ENCODE measurements at regions not wholly inside any gene's neighbourhood (a gene's known extent, or its start where the extent isn't known, plus 50 kb on each side); places are given as distances from the start of the nearest gene placed in this dataset.

- no peak for TF ChIP-seq EZH2 (IDR thresholded peaks at IDR 0.05; ENCODE audit: borderline replicate concordance, insufficient read depth, low read length, poor library complexity, severe bottlenecking)
- no peak for TF ChIP-seq EP300 (conservative IDR thresholded peaks at IDR 0.05; ENCODE audit: poor library complexity, severe bottlenecking)
- no peak for TF ChIP-seq CTCF (IDR thresholded peaks at IDR 0.05; ENCODE audit: poor library complexity, severe bottlenecking)
- no peak for TF ChIP-seq TAF1 (IDR thresholded peaks at IDR 0.05; ENCODE audit: low read depth)
- no peak for TF ChIP-seq SMC3 (conservative IDR thresholded peaks at IDR 0.05; ENCODE audit: poor library complexity)
Measured at GRCh38 chr2:156944871-156945270, 312.6 kb upstream of the GALNT5 start.

GRCh38 chr2:156947261-156947660 lies 310.2 kb upstream of the GALNT5 start:
- H3K9me2 ChIP-seq (ENCODE audit: insufficient read depth, low read length), result no peaks in the 10 kb centered on the region
- H3K9me3 ChIP-seq (ENCODE audit: low read length), result no peaks in the 10 kb centered on the region
- no peak overlapping the region for H3K4me3 ChIP-seq (ENCODE audit: low read length)
- no peak overlapping the region for H3K9ac ChIP-seq (ENCODE audit: low read length)
- H3K27me3 ChIP-seq (ENCODE audit: insufficient read depth, low read depth, low read length), result no peaks in the 10 kb centered on the region
- TF ChIP-seq CTCF (IDR thresholded peaks at IDR 0.05; ENCODE audit: poor library complexity, severe bottlenecking) (no peak), REST (IDR thresholded peaks at IDR 0.05; ENCODE audit: borderline replicate concordance) (no peak), POLR2AphosphoS5 (IDR thresholded peaks at IDR 0.05) (no peak), MXI1 (conservative IDR thresholded peaks at IDR 0.05; ENCODE audit: poor library complexity, severe bottlenecking) (no peak), TAF1 (IDR thresholded peaks at IDR 0.05; ENCODE audit: low read depth) (no peak), RAD21 (conservative IDR thresholded peaks at IDR 0.05) (no peak), EP300 (conservative IDR thresholded peaks at IDR 0.05; ENCODE audit: poor library complexity, severe bottlenecking) (no peak), SMC3 (conservative IDR thresholded peaks at IDR 0.05; ENCODE audit: poor library complexity) (no peak), EZH2 (IDR thresholded peaks at IDR 0.05; ENCODE audit: borderline replicate concordance, insufficient read depth, low read length, poor library complexity, severe bottlenecking) (no peak)
- H3K27ac ChIP-seq (ENCODE audit: low read length), result no peak overlapping the region
- no peaks in the 10 kb centered on the region for H3K79me2 ChIP-seq (replicated peaks; ENCODE audit: insufficient read depth, low read length)
- H4K20me1 ChIP-seq (ENCODE audit: insufficient read depth), result no peaks in the 10 kb centered on the region
- H3K36me3 ChIP-seq (ENCODE audit: insufficient read depth, low read length), result no peaks in the 10 kb centered on the region
- no peak overlapping the region for H2AFZ ChIP-seq (ENCODE audit: low read depth, low read length)
- no peak overlapping the region for H3K4me2 ChIP-seq (ENCODE audit: low read length)
- no peaks in the 10 kb centered on the region for H3F3A ChIP-seq (ENCODE audit: insufficient read depth, low read length, poor library complexity, severe bottlenecking)

More at GRCh38 chr2:156944871-156945270, 312.6 kb upstream of the GALNT5 start:
- H3K9me2 ChIP-seq (ENCODE audit: insufficient read depth, low read length), result no peaks in the 10 kb centered on the region
- H3K9me3 ChIP-seq (ENCODE audit: low read length), result no peaks in the 10 kb centered on the region
- H3K27ac ChIP-seq (ENCODE audit: low read length), result no peak overlapping the region
- H2AFZ ChIP-seq (ENCODE audit: low read depth, low read length), result no peak overlapping the region
- H3K4me3 ChIP-seq (ENCODE audit: low read length), result no peak overlapping the region
- no peak overlapping the region for H3K4me2 ChIP-seq (ENCODE audit: low read length)
- H3K9ac ChIP-seq (ENCODE audit: low read length), result no peak overlapping the region
- H3K27me3 ChIP-seq (ENCODE audit: insufficient read depth, low read depth, low read length), result no peaks in the 10 kb centered on the region
- H3K79me2 ChIP-seq (replicated peaks; ENCODE audit: insufficient read depth, low read length), result no peaks in the 10 kb centered on the region
- H3K36me3 ChIP-seq (ENCODE audit: insufficient read depth, low read length), result no peaks in the 10 kb centered on the region
- H4K20me1 ChIP-seq (ENCODE audit: insufficient read depth), result no peaks in the 10 kb centered on the region
- no peaks in the 10 kb centered on the region for H3F3A ChIP-seq (ENCODE audit: insufficient read depth, low read length, poor library complexity, severe bottlenecking)
